PFSK-1 (cell line): ENCODE measurements at regions not wholly inside any gene's neighbourhood (a gene's known extent, or its start where the extent isn't known, plus 50 kb on each side); places are given as distances from the start of the nearest gene placed in this dataset.

Experiments used
- FOXP2 ChIP-seq: optimal IDR thresholded peaks from 2 replicates; pipeline ENCODE3; 2011; ENCODE audit warnings: borderline replicate concordance, control low read depth, inconsistent platforms; ENCODE audit not compliant: insufficient read depth; ENCODE audit errors: extremely low read length, extremely low read depth
- POLR2AphosphoS5 ChIP-seq: IDR thresholded peaks from 2 replicates; pipeline ENCODE4 v1.6.1; 2012; ENCODE audit warnings: low read depth, mild to moderate bottlenecking, control low read depth, low read length, moderate library complexity
- SIN3A ChIP-seq: IDR thresholded peaks from 2 replicates; pipeline ENCODE4 v1.6.1; 2012; ENCODE audit warnings: mild to moderate bottlenecking, low read length, moderate library complexity, borderline replicate concordance; ENCODE audit not compliant: insufficient read depth
- TAF1 ChIP-seq: IDR thresholded peaks from 2 replicates; pipeline ENCODE4 v1.6.1; 2012; ENCODE audit warnings: low read length, control low read depth, borderline replicate concordance; ENCODE audit not compliant: insufficient read depth
- TF ChIP-seq, protein P1 (sequence below), 2 experiments: IDR thresholded peaks; 2 replicates each; pipeline versions ENCODE4 v1.6.1 to v1.8.0; 2011 to 2012; ENCODE audit warnings: low read depth in 2 of 2, low read length in 2 of 2, control low read depth in 1 of 2, inconsistent platforms in 1 of 2, mild to moderate bottlenecking in 1 of 2, moderate library complexity in 1 of 2; ENCODE audit not compliant: insufficient read depth in 1 of 2

GRCh38 chr5:74428275-74428674 is 212.3 kb downstream of the ENC1 start:
- TF ChIP-seq, protein P1, sequence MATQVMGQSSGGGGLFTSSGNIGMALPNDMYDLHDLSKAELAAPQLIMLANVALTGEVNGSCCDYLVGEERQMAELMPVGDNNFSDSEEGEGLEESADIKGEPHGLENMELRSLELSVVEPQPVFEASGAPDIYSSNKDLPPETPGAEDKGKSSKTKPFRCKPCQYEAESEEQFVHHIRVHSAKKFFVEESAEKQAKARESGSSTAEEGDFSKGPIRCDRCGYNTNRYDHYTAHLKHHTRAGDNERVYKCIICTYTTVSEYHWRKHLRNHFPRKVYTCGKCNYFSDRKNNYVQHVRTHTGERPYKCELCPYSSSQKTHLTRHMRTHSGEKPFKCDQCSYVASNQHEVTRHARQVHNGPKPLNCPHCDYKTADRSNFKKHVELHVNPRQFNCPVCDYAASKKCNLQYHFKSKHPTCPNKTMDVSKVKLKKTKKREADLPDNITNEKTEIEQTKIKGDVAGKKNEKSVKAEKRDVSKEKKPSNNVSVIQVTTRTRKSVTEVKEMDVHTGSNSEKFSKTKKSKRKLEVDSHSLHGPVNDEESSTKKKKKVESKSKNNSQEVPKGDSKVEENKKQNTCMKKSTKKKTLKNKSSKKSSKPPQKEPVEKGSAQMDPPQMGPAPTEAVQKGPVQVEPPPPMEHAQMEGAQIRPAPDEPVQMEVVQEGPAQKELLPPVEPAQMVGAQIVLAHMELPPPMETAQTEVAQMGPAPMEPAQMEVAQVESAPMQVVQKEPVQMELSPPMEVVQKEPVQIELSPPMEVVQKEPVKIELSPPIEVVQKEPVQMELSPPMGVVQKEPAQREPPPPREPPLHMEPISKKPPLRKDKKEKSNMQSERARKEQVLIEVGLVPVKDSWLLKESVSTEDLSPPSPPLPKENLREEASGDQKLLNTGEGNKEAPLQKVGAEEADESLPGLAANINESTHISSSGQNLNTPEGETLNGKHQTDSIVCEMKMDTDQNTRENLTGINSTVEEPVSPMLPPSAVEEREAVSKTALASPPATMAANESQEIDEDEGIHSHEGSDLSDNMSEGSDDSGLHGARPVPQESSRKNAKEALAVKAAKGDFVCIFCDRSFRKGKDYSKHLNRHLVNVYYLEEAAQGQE (IDR thresholded peaks at IDR 0.05; ENCODE audit: insufficient read depth in 1 of 2, low read depth in 2 of 2, low read length in 2 of 2): no peak
- no peak for TF ChIP-seq POLR2AphosphoS5
- no peak for TF ChIP-seq FOXP2
- no peak for TF ChIP-seq SIN3A
- TF ChIP-seq TAF1: no peak

DNA sequence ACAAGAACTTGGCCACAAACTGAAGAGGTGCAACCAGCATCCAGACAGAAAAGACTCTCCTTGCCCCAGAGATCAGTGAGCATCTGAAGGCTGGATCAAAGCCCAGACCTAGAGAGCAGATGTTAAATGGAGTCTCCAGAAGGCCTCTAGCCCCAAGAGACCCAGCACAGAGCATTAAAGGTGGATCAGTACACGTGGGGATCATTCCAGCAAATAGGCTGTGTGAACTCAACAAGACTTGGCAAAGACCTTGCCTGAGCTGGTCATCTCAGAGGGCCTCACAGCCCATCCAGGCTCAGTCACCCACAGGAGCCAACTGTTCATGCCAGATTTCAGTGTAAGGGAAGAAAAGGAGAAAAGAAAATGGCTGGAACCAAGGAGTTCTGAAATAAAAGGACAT is 214.0 kb downstream of the ENC1 start:
- TF ChIP-seq FOXP2: no peak
- TF ChIP-seq, protein P1 (IDR thresholded peaks at IDR 0.05; ENCODE audit: insufficient read depth in 1 of 2, low read depth in 2 of 2, low read length in 2 of 2): no peak

DNA sequence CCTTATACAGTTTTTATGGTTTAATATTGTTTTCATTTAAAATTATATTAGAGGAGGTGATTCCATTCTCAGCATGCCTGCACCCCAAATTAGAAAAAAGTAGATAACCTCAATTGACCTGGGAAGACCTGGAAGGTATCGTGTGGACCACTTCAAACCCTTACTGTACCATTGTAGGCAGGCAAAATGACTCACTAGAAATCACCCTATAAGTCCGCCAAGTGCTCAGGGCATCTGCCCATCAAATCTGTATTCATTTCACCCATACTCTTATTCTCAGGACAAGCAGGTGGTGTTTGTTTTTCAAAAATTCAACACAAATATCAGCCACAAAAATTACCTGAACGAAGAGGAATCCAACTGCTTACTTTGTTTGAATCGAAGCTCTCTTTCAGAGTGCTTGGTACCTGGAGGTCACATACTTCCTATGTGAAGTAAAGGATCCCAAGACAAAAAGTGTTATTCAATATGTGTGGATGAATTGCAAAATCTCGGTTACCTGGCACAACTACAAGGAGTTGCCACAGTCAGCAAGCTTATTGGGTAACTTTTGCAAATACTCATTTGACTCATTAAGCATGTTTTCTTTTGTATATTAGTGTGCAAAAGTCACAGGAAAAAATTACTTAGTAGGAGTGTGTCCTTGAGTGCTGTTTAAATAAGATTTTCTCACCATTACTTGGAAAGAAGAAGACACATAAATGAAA is 216.2 kb downstream of the ENC1 start:
- TF ChIP-seq POLR2AphosphoS5 (no peak), TAF1 (no peak), FOXP2 (no peak), SIN3A (no peak)
- TF ChIP-seq, protein P1 (IDR thresholded peaks at IDR 0.05; ENCODE audit: insufficient read depth in 1 of 2, low read depth in 2 of 2, low read length in 2 of 2): no peak

- no peak for TF ChIP-seq FOXP2
- TF ChIP-seq, protein P1 (IDR thresholded peaks at IDR 0.05; ENCODE audit: insufficient read depth in 1 of 2, low read depth in 2 of 2, low read length in 2 of 2): no peak
- TF ChIP-seq POLR2AphosphoS5: no peak
- no peak for TF ChIP-seq SIN3A
- no peak for TF ChIP-seq TAF1
Measured at GRCh38 chr5:74423383-74423782, 217.1 kb downstream of the ENC1 start.

GRCh38 chr5:74422671-74423070 is 217.9 kb downstream of the ENC1 start:
- TF ChIP-seq FOXP2 (no peak), TAF1 (no peak), SIN3A (no peak), POLR2AphosphoS5 (no peak)
- TF ChIP-seq, protein P1 (IDR thresholded peaks at IDR 0.05; ENCODE audit: insufficient read depth in 1 of 2, low read depth in 2 of 2, low read length in 2 of 2): no peak
